ENCODE measurements at regions not wholly inside any gene's neighbourhood (a gene's known extent, or its start where the extent isn't known, plus 50 kb on each side); places are given as distances from the start of the nearest gene placed in this dataset.

- Histone ChIP-seq H4K5ac (ENCODE audit: low read depth, low read length) (peak overlapping the region; percentile 48; the same call in 1 of the 2 replicates), H4K20me1 (ENCODE audit: insufficient read depth, low read length) (no peaks in the 10 kb centered on the region), H3K4me2 (ENCODE audit: low read depth, low read length) (peak overlapping the region; percentile 72; the same call in 1 of the 2 replicates), H3K14ac (replicated peaks; ENCODE audit: low read depth, low read length) (no peak overlapping the region), H4K8ac (ENCODE audit: low read depth in 2 of 2, low read length in 2 of 2) (peak overlapping the region in 1 of 2 experiments; percentile 43; a peak in 1 of 4 replicates), H3K36me3 (ENCODE audit: control insufficient read depth, insufficient read depth, low read length) (no peaks in the 10 kb centered on the region), H2AK5ac (ENCODE audit: low read depth, low read length) (no peak overlapping the region), H2AK9ac (replicated peaks; ENCODE audit: low read depth, low read length, poor library complexity) (no peak overlapping the region), H2BK120ac (ENCODE audit: low read depth, low read length) (peak overlapping the region; percentile 62), H4K91ac (ENCODE audit: insufficient read depth, low read depth, low read length) (peak overlapping the region; percentile 46; the same call in 1 of the 2 replicates), H2BK15ac (ENCODE audit: low read depth, low read length) (peak overlapping the region; percentile 51; the same call in 1 of the 3 replicates), H3K18ac (ENCODE audit: low read depth, low read length) (peak overlapping the region; percentile 88; the same call in 1 of the 2 replicates), H3K9me3 (ENCODE audit: control insufficient read depth, insufficient read depth, low read length) (no peaks in the 10 kb centered on the region; the same call in 1 of the 2 replicates), H3K4me1 (ENCODE audit: control insufficient read depth, insufficient read depth, low read length) (peaks cover 3% of the 10 kb centered on the region; the same call in 1 of the 2 replicates), H2BK5ac (ENCODE audit: low read depth, low read length, poor library complexity, severe bottlenecking) (no peak overlapping the region), H2BK20ac (ENCODE audit: low read depth, low read length) (no peak overlapping the region), H3K79me1 (ENCODE audit: low read depth in 1 of 2, low read length in 2 of 2) (no peaks in the 10 kb centered on the region), H3K56ac (ENCODE audit: extremely low read depth, insufficient read depth, low read length) (no peak overlapping the region), H3K23ac (ENCODE audit: low read depth, low read length) (no peak overlapping the region; the same call in 1 of the 2 replicates), H3K27me3 (ENCODE audit: control insufficient read depth, insufficient read depth, low read length) (no peaks in the 10 kb centered on the region), H3K4ac (ENCODE audit: low read depth, low read length) (no peak overlapping the region), H3K9me1 (ENCODE audit: insufficient read depth, low read length) (no peaks in the 10 kb centered on the region), H2AFZ (replicated peaks; ENCODE audit: low read length, poor library complexity) (no peak overlapping the region), H3K9ac (ENCODE audit: low read depth, low read length) (no peak overlapping the region), H3K27ac (ENCODE audit: insufficient read depth, low read length) (peak overlapping the region; percentile 83; the same call in 1 of the 2 replicates), H3K4me3 (ENCODE audit: insufficient read depth, low read depth, low read length) (no peak overlapping the region)
- ChIA-PET CTCF (no interaction called here), POLR2A (ENCODE audit: unreplicated experiment) (no interaction called here)
- WGBS, 2 experiments (ENCODE audit: extremely low coverage in 2 of 2, insufficient read length in 1 of 2): no CpG with 5 or more reads among the region's 2 CpGs
- peak; percentile 69 for ATAC-seq (ENCODE audit: low read depth)
- peak; percentile 73 for DNase-seq
- intact Hi-C loops (cut with micrococcal nuclease): no loop called here
- no TSS peak for BruUV-seq (replicated peaks)
- dilution Hi-C loops (cut with HindIII; ENCODE audit: low sequenced_read_pairs, unreplicated experiment): no loop called here
- in situ Hi-C loops (cut with MboI; ENCODE audit: low sequenced_read_pairs): no loop called here
- no peak for TF ChIP-seq SMC3 (IDR thresholded peaks at IDR 0.05; ENCODE audit: low read depth, low read length)
- no peak for TF ChIP-seq ELK1 (IDR thresholded peaks at IDR 0.05; ENCODE audit: borderline replicate concordance, low read depth, low read length)
- peak; percentile 99 for TF ChIP-seq NFE2L2 (IDR thresholded peaks at IDR 0.05; ENCODE audit: low read depth, low read length)
- TF ChIP-seq CEBPB (IDR thresholded peaks at IDR 0.05; ENCODE audit: low read depth, low read length): peak; percentile 93
- TF ChIP-seq FOS (IDR thresholded peaks at IDR 0.05; ENCODE audit: low read depth, low read length): 0 out of 2 replicates have a peak, but pooled peaks have one; percentile 9
- peak; percentile 80 for TF ChIP-seq MAFK (IDR thresholded peaks at IDR 0.05; ENCODE audit: low read depth, low read length)
- TF ChIP-seq CTCF (conservative IDR thresholded peaks at IDR 0.05; ENCODE audit: low read depth, low read length): no peak
Observed at GRCh38 chr13:89401264-89401675, 1730.1 kb downstream of the SLITRK5 start.

Measured in IMR-90 (cell line).